ENCODE measurements at regions not wholly inside any gene's neighbourhood (a gene's known extent, or its start where the extent isn't known, plus 50 kb on each side); places are given as distances from the start of the nearest gene placed in this dataset.
"Not testable (repeated sequence)": the region's sequence is repeated elsewhere in the genome, so short reads cannot be mapped to it uniquely, and the experiment has no call there.

GRCh38 chr7:52243685-52244084 lies 791.7 kb upstream of the POM121L12 start:
- no peak for DNase-seq

GRCh38 chr7:52233248-52233647 lies 802.2 kb upstream of the POM121L12 start:
- DNase-seq: no peak

- DNase-seq: no peak
Observed at GRCh38 chr7:52211930-52212329, 823.5 kb upstream of the POM121L12 start.

- no peak for DNase-seq
Observed at GRCh38 chr7:52209614-52210013, 825.8 kb upstream of the POM121L12 start.

- DNase-seq: no peak
Observed at GRCh38 chr7:52197221-52197620, 838.2 kb upstream of the POM121L12 start.

- no peak for DNase-seq
Observed at GRCh38 chr7:52195664-52196063, 839.8 kb upstream of the POM121L12 start.

GRCh38 chr7:52189153-52189778 lies 846.2 kb upstream of the POM121L12 start:
- no peak for DNase-seq

- no peak for DNase-seq
Observed at GRCh38 chr7:52184006-52184703, 851.3 kb upstream of the POM121L12 start.

GRCh38 chr7:52179934-52180333 lies 855.5 kb upstream of the POM121L12 start:
- no peak for DNase-seq

- DNase-seq: no peak
Observed at GRCh38 chr7:52168085-52168484, 851.5 kb upstream of the COBL start.

- DNase-seq: no peak
Observed at GRCh38 chr7:52163311-52163710, 846.7 kb upstream of the COBL start.

GRCh38 chr7:52161483-52161882 lies 844.9 kb upstream of the COBL start:
- DNase-seq: no peak

GRCh38 chr7:52159421-52159820 lies 842.8 kb upstream of the COBL start:
- not testable (repeated sequence) for DNase-seq

- no peak for DNase-seq
Observed at GRCh38 chr7:52154382-52154781, 837.8 kb upstream of the COBL start.

- no peak for DNase-seq
Observed at GRCh38 chr7:52151559-52151958, 835.0 kb upstream of the COBL start.

- no peak for DNase-seq
Observed at GRCh38 chr7:52150952-52151351, 834.3 kb upstream of the COBL start.

GRCh38 chr7:52146871-52147634 lies 830.4 kb upstream of the COBL start:
- DNase-seq: no peak

- DNase-seq: no peak
Observed at GRCh38 chr7:52143219-52143618, 826.6 kb upstream of the COBL start.

GRCh38 chr7:52140851-52141250 lies 824.2 kb upstream of the COBL start:
- DNase-seq: no peak

GRCh38 chr7:52135403-52135802 lies 818.8 kb upstream of the COBL start:
- DNase-seq: no peak

GRCh38 chr7:52129278-52129677 lies 812.7 kb upstream of the COBL start:
- no peak for DNase-seq

GRCh38 chr7:52120912-52121311 lies 804.3 kb upstream of the COBL start:
- DNase-seq: no peak

GRCh38 chr7:52119537-52119936 lies 802.9 kb upstream of the COBL start:
- DNase-seq: no peak

- DNase-seq: no peak
Observed at GRCh38 chr7:52114509-52114908, 797.9 kb upstream of the COBL start.
